GM12878 (cell line): ENCODE measurements at regions not wholly inside any gene's neighbourhood (a gene's known extent, or its start where the extent isn't known, plus 50 kb on each side); places are given as distances from the start of the nearest gene placed in this dataset.

Experiments
- FOS ChIP-seq: IDR thresholded peaks from 3 replicates; pipeline ENCODE4 v1.6.1; 2011; ENCODE audit warnings: borderline replicate concordance; ENCODE audit not compliant: insufficient read length; ENCODE audit errors: extremely low read depth
- MEF2A ChIP-seq: IDR thresholded peaks from 2 replicates; pipeline ENCODE4 v1.6.1; 2011; ENCODE audit warnings: low read depth, mild to moderate bottlenecking, low read length, moderate library complexity; ENCODE audit not compliant: insufficient read depth
- POLR2A ChIP-seq: IDR thresholded peaks from 2 replicates; pipeline ENCODE4 v1.6.1; 2011; ENCODE audit warnings: low read depth, mild to moderate bottlenecking, low read length
- SMC3 ChIP-seq: IDR thresholded peaks from 2 replicates; pipeline ENCODE4 v1.6.1; 2011; ENCODE audit warnings: low read length, improper control_type of control experiment, borderline replicate concordance
- STAT1 ChIP-seq: fragments of 450-650 bp; conservative IDR thresholded peaks from 2 replicates; pipeline ENCODE4 v1.6.1; 2014; ENCODE audit warnings: antibody characterized with exemption, mild to moderate bottlenecking
- TF ChIP-seq, protein P1 (sequence below), 3 experiments: IDR thresholded peaks in 2 of 3; conservative IDR thresholded peaks in 1 of 3; 2 replicates each; pipeline ENCODE4 v1.5.1; 2011; ENCODE audit warnings: low read depth in 3 of 3, low read length in 3 of 3, mild to moderate bottlenecking in 3 of 3, control low read depth in 2 of 3, moderate library complexity in 2 of 3, inconsistent platforms in 1 of 3, mixed read lengths in 1 of 3; ENCODE audit not compliant: control insufficient read depth in 2 of 3, insufficient read depth in 1 of 3; ENCODE audit errors: extremely low read depth in 1 of 3

DNA sequence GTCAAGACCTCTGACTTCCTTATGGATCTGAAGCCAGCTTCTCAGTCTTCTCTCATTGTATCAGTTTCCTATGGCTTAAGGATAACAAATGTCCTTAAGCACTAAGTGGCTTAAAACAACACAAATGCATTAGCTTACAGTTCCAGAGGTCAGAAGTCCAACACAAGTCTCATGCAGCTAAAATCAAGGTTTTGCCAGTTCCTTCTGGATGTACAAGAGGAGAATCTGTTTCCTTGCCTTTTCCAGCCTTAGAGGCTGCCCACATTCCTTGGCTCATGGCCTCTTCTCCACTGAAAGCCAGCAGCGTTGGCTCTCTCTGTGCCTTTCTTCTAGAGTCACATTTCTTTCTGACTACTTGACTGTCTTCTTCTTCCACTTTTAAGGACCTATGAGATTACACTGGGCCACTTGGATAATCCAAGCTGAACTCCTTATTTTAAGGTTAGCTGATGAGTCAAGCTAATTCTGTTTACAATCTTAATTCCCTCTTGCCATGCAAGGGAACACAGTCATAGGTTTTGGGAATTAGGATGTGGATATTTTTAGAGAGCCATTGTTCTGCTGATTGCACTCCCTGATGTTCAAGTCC is 179.0 kb downstream of the BCAS1 start:
- TF ChIP-seq, protein P1, sequence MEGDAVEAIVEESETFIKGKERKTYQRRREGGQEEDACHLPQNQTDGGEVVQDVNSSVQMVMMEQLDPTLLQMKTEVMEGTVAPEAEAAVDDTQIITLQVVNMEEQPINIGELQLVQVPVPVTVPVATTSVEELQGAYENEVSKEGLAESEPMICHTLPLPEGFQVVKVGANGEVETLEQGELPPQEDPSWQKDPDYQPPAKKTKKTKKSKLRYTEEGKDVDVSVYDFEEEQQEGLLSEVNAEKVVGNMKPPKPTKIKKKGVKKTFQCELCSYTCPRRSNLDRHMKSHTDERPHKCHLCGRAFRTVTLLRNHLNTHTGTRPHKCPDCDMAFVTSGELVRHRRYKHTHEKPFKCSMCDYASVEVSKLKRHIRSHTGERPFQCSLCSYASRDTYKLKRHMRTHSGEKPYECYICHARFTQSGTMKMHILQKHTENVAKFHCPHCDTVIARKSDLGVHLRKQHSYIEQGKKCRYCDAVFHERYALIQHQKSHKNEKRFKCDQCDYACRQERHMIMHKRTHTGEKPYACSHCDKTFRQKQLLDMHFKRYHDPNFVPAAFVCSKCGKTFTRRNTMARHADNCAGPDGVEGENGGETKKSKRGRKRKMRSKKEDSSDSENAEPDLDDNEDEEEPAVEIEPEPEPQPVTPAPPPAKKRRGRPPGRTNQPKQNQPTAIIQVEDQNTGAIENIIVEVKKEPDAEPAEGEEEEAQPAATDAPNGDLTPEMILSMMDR (IDR thresholded peaks at IDR 0.05 in 2 of 3, conservative IDR thresholded peaks at IDR 0.05 in 1 of 3; ENCODE audit: control insufficient read depth in 2 of 3, extremely low read depth in 1 of 3, insufficient read depth in 1 of 3, low read depth in 3 of 3, low read length in 3 of 3), result no peak
- TF ChIP-seq SMC3, result no peak
- no peak for TF ChIP-seq FOS
- no peak for TF ChIP-seq STAT1
- no peak for TF ChIP-seq MEF2A
- no peak for TF ChIP-seq POLR2A
